HG02970 (cell line): ENCODE measurements at regions not wholly inside any gene's neighbourhood (a gene's known extent, or its start where the extent isn't known, plus 50 kb on each side); places are given as distances from the start of the nearest gene placed in this dataset.
"Not testable (repeated sequence)": the region's sequence is repeated elsewhere in the genome, so short reads cannot be mapped to it uniquely, and the experiment has no call there.

Experiments
- ATAC-seq: cut with Tn5 transposase; IDR thresholded peaks from one replicate; pipeline ENCODE4 v1.9.1; 2021; ENCODE audit warnings: mild to moderate bottlenecking, moderate library complexity, moderate number of reproducible peaks; ENCODE audit not compliant: unreplicated experiment, low FRiP score

- no peak for ATAC-seq
Measured at GRCh38 chr7:17075601-17076255, 193.9 kb upstream of the AGR3 start.

GRCh38 chr7:17078298-17078697 is 196.5 kb upstream of the AGR3 start:
- ATAC-seq, result no peak

GRCh38 chr7:17083392-17084165 is 201.8 kb upstream of the AGR3 start:
- no peak for ATAC-seq

- ATAC-seq, result no peak
Measured at GRCh38 chr7:17084166-17084475, 202.3 kb upstream of the AGR3 start.

- no peak for ATAC-seq
Measured at GRCh38 chr7:17085186-17085585, 203.4 kb upstream of the AGR3 start.

GRCh38 chr7:17086403-17086802 is 204.6 kb upstream of the AGR3 start:
- no peak for ATAC-seq

GRCh38 chr7:17090751-17091150 is 207.7 kb upstream of the AHR start:
- ATAC-seq, result no peak

GRCh38 chr7:17093461-17093860 is 205.0 kb upstream of the AHR start:
- no peak for ATAC-seq

- ATAC-seq, result no peak
Measured at GRCh38 chr7:17094963-17095574, 203.4 kb upstream of the AHR start.

- no peak for ATAC-seq
Measured at GRCh38 chr7:17095931-17096330, 202.5 kb upstream of the AHR start.

GRCh38 chr7:17097668-17098297 is 200.7 kb upstream of the AHR start:
- ATAC-seq, result no peak

GRCh38 chr7:17098515-17098914 is 199.9 kb upstream of the AHR start:
- ATAC-seq, result no peak

GRCh38 chr7:17099083-17099973 is 199.1 kb upstream of the AHR start:
- no peak for ATAC-seq

- not testable (repeated sequence) for ATAC-seq
Measured at GRCh38 chr7:17099974-17100509, 198.4 kb upstream of the AHR start.

- ATAC-seq, result no peak
Measured at GRCh38 chr7:17101207-17101696, 197.2 kb upstream of the AHR start.

GRCh38 chr7:17103170-17103569 is 195.3 kb upstream of the AHR start:
- ATAC-seq, result no peak

- no peak for ATAC-seq
Measured at GRCh38 chr7:17103984-17104383, 194.5 kb upstream of the AHR start.

- ATAC-seq, result no peak
Measured at GRCh38 chr7:17104419-17104818, 194.0 kb upstream of the AHR start.

- ATAC-seq, result no peak
Measured at GRCh38 chr7:17105701-17106100, 192.8 kb upstream of the AHR start.

- no peak for ATAC-seq
Measured at GRCh38 chr7:17108049-17108584, 190.3 kb upstream of the AHR start.
